ENCODE measurements at regions not wholly inside any gene's neighbourhood (a gene's known extent, or its start where the extent isn't known, plus 50 kb on each side); places are given as distances from the start of the nearest gene placed in this dataset.
A peak's percentile ranks its signal among the peaks of the same experiment; 100 is the strongest.

DNA sequence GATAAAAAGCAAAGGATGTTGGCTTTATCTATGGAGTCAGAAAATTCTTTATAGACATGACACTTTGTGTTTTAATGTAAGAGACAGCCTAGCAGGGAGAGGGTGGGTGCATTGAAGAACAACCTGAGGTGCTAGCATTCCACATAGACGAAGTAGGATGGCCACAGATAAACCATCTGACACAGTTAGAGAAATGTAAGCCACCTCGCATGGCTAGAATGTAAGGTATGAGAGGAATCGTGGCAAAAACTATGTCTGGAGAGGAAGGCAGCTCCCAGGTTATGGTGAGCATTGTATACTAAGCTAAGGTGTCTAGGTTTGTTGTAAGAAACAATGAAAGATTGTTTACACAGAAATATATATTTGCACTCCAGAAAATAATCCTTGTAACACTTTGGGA lies 194.0 kb upstream of the SLITRK3 start:
- H3K4me1 ChIP-seq (ENCODE audit: control insufficient read depth, insufficient read depth, low read length) = no peaks in the 10 kb centered on the region
- no peak overlapping the region for H3K9ac ChIP-seq (ENCODE audit: low read length)
- H3K36me3 ChIP-seq (ENCODE audit: control insufficient read depth, insufficient read depth, low read length, severe bottlenecking) = no peaks in the 10 kb centered on the region
- no peak overlapping the region for H3K4me3 ChIP-seq (ENCODE audit: low read length)
- no peaks in the 10 kb centered on the region for H3K27me3 ChIP-seq (replicated peaks; ENCODE audit: control insufficient read depth, insufficient read depth, low read length)
- DNase-seq (ENCODE audit: low read depth) = no peak
- H3K9me3 ChIP-seq (ENCODE audit: control insufficient read depth, low read length) = peaks cover 8% of the 10 kb centered on the region

DNA sequence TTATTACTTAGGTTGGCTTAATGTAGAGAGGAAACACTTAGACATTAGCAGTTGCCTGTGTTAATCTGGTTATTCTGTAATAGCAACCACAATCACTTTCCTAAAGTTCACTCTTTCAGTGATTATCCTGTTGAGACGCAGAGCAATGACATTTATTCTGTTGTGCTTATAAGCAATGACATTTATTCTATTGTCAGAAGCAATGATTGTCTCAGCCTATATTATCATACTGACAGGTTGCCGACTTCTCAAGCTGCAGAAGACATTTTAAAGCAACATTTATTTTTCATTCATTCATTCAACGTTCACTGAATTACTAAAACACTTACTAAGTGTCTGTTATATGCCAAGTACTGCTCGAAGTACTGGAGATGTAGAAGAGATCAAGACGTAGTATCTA lies 193.5 kb upstream of the SLITRK3 start:
- Histone ChIP-seq H3K9ac (ENCODE audit: low read length) (no peak overlapping the region), H3K4me1 (ENCODE audit: control insufficient read depth, insufficient read depth, low read length) (no peaks in the 10 kb centered on the region), H3K4me3 (ENCODE audit: low read length) (no peak overlapping the region), H3K9me3 (ENCODE audit: control insufficient read depth, low read length) (peaks cover 8% of the 10 kb centered on the region), H3K36me3 (ENCODE audit: control insufficient read depth, insufficient read depth, low read length, severe bottlenecking) (no peaks in the 10 kb centered on the region), H3K27me3 (replicated peaks; ENCODE audit: control insufficient read depth, insufficient read depth, low read length) (no peaks in the 10 kb centered on the region)
- DNase-seq (ENCODE audit: low read depth) = no peak

DNA sequence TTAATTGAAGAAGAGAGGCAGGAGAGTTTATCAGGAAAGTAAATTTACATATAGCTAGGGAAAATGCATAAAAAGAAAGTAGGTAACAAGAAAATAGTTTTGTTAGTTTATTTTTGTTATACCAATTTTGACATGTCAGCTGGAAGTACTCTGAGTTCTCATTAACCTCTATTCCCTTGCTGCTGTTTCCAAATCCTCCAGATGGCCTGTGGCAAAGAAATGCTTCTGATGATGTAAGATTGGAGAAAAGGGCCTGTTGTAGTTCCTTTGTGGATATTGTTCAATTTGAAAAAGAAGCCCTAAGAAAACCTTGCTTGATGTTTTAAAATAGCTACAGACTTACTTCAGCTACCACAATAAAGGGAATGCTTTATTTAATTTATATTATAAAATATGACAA lies 192.9 kb upstream of the SLITRK3 start:
- Histone ChIP-seq H3K36me3 (ENCODE audit: control insufficient read depth, insufficient read depth, low read length, severe bottlenecking) (no peaks in the 10 kb centered on the region), H3K27me3 (replicated peaks; ENCODE audit: control insufficient read depth, insufficient read depth, low read length) (no peaks in the 10 kb centered on the region), H3K4me1 (ENCODE audit: control insufficient read depth, insufficient read depth, low read length) (no peaks in the 10 kb centered on the region), H3K9ac (ENCODE audit: low read length) (peak overlapping the region; percentile 22), H3K9me3 (ENCODE audit: control insufficient read depth, low read length) (peaks cover 8% of the 10 kb centered on the region), H3K4me3 (ENCODE audit: low read length) (no peak overlapping the region)
- DNase-seq (ENCODE audit: low read depth) = no peak

DNA sequence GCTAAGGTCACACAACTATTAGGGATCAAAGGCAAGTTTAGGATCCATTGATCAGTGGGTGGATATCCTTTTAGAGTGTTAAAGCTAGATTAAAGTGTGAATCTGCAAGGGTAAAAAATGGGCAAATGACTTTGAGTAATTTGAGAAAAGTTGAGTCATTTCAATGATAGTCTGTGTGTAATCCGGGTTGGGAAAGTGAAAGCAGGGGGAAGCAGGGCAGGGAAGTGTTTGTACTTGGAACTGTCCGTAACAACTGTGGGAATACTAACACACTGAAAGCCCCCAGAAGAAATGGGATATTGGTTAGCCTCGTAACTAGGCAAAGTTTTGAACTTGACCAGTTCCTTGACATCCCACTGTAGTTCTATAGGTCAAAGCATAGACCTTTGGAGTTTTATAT lies 187.2 kb upstream of the SLITRK3 start:
- H3K36me3 ChIP-seq (ENCODE audit: control insufficient read depth, insufficient read depth, low read length, severe bottlenecking) = no peaks in the 10 kb centered on the region
- peaks cover 5% of the 10 kb centered on the region for H3K9me3 ChIP-seq (ENCODE audit: control insufficient read depth, low read length)
- H3K4me3 ChIP-seq (ENCODE audit: low read length) = no peak overlapping the region
- no peaks in the 10 kb centered on the region for H3K4me1 ChIP-seq (ENCODE audit: control insufficient read depth, insufficient read depth, low read length)
- no peak for DNase-seq (ENCODE audit: low read depth)
- H3K9ac ChIP-seq (ENCODE audit: low read length) = no peak overlapping the region
- no peaks in the 10 kb centered on the region for H3K27me3 ChIP-seq (replicated peaks; ENCODE audit: control insufficient read depth, insufficient read depth, low read length)

DNA sequence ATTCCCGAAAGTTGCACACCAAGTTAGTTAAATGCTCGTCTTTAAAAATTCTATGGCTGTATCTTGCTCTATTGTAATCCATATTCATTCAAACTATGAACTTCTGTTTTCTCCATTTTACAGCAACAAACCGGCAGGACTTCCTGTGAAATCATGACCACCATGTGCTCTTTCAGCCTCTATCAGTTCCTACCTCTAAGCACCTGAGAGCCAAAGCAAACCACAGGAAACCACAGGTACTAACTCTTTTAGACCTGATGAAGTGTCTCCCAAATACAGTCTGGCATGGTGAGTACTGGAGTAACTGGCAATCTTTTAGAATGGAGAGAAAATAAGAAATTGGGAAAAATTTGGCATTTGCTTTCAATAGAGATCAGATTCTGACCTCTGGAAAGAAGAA lies 186.5 kb upstream of the SLITRK3 start:
- no peak for DNase-seq (ENCODE audit: low read depth)
- H3K9me3 ChIP-seq (ENCODE audit: control insufficient read depth, low read length) = no peaks in the 10 kb centered on the region
- no peak overlapping the region for H3K4me3 ChIP-seq (ENCODE audit: low read length)
- H3K4me1 ChIP-seq (ENCODE audit: control insufficient read depth, insufficient read depth, low read length) = no peaks in the 10 kb centered on the region
- H3K27me3 ChIP-seq (replicated peaks; ENCODE audit: control insufficient read depth, insufficient read depth, low read length) = no peaks in the 10 kb centered on the region
- H3K9ac ChIP-seq (ENCODE audit: low read length) = no peak overlapping the region
- H3K36me3 ChIP-seq (ENCODE audit: control insufficient read depth, insufficient read depth, low read length, severe bottlenecking) = no peaks in the 10 kb centered on the region

DNA sequence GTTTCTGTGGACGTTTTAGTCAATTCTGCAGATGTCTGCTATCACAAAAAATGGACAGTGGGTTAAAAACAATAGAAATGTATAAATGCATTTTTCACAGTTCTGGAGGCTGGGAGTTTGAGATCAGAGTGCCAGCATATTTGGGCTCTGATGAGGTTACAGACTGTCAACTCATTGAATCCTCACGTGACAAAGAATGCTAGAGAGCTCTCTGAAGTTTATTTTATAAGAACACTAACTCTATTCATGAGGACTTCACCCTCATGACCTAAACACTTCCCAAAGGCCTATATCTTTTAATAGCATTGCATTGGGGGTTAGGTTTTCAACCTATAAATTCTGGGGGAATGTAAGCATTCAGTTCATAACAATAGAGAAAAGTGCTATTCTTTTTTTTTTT lies 182.6 kb upstream of the SLITRK3 start:
- no peaks in the 10 kb centered on the region for H3K36me3 ChIP-seq (ENCODE audit: control insufficient read depth, insufficient read depth, low read length, severe bottlenecking)
- no peak for DNase-seq (ENCODE audit: low read depth)
- no peaks in the 10 kb centered on the region for H3K4me1 ChIP-seq (ENCODE audit: control insufficient read depth, insufficient read depth, low read length)
- no peak overlapping the region for H3K4me3 ChIP-seq (ENCODE audit: low read length)
- H3K27me3 ChIP-seq (replicated peaks; ENCODE audit: control insufficient read depth, insufficient read depth, low read length) = no peaks in the 10 kb centered on the region
- no peak overlapping the region for H3K9ac ChIP-seq (ENCODE audit: low read length)
- H3K9me3 ChIP-seq (ENCODE audit: control insufficient read depth, low read length) = no peaks in the 10 kb centered on the region

DNA sequence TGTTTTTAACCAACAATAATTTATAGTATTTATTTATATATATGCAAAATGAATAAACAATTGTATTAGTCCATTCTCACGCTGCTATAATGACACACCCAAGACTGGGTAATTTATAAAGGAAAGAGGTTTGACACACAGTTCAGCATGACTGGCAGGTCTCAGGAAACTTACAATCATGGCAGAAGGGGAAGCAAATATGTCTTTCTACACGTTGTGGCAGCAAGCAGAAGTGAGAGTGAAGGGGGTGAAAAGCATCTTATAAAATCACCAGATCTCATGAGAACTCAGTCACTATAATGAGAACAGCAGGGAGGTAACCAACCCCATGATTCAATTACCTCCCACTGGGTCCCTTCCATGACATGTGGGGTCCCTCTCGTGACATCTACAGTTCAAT lies 162.8 kb upstream of the SLITRK3 start:
- Histone ChIP-seq H3K27me3 (replicated peaks; ENCODE audit: control insufficient read depth, insufficient read depth, low read length) (no peaks in the 10 kb centered on the region), H3K4me1 (ENCODE audit: control insufficient read depth, insufficient read depth, low read length) (no peaks in the 10 kb centered on the region), H3K9me3 (ENCODE audit: control insufficient read depth, low read length) (no peaks in the 10 kb centered on the region), H3K36me3 (ENCODE audit: control insufficient read depth, insufficient read depth, low read length, severe bottlenecking) (no peaks in the 10 kb centered on the region), H3K4me3 (ENCODE audit: low read length) (no peak overlapping the region), H3K9ac (ENCODE audit: low read length) (no peak overlapping the region)
- DNase-seq (ENCODE audit: low read depth) = no peak

DNA sequence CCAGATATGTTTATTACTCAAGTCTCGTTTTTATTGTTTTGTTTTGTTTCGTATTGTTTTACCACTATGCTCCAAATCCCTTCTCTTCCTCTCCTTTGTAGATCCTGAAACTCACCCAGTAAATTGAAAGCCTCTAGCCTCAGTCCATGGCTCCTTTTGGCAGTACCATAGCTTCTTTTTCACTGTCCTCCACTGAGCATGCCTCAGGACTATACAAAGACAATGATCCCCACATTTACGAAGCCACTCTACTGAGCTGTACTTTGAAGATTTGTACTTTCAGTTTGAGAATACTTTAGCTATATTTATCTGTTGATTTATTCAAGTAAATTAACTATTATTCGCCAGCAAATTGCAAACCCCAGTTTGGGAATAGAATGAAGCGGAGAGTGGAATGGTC lies 159.1 kb upstream of the SLITRK3 start:
- H3K9ac ChIP-seq (ENCODE audit: low read length) = no peak overlapping the region
- no peaks in the 10 kb centered on the region for H3K27me3 ChIP-seq (replicated peaks; ENCODE audit: control insufficient read depth, insufficient read depth, low read length)
- no peaks in the 10 kb centered on the region for H3K4me1 ChIP-seq (ENCODE audit: control insufficient read depth, insufficient read depth, low read length)
- H3K36me3 ChIP-seq (ENCODE audit: control insufficient read depth, insufficient read depth, low read length, severe bottlenecking) = no peaks in the 10 kb centered on the region
- no peaks in the 10 kb centered on the region for H3K9me3 ChIP-seq (ENCODE audit: control insufficient read depth, low read length)
- no peak overlapping the region for H3K4me3 ChIP-seq (ENCODE audit: low read length)
- DNase-seq (ENCODE audit: low read depth) = no peak

DNA sequence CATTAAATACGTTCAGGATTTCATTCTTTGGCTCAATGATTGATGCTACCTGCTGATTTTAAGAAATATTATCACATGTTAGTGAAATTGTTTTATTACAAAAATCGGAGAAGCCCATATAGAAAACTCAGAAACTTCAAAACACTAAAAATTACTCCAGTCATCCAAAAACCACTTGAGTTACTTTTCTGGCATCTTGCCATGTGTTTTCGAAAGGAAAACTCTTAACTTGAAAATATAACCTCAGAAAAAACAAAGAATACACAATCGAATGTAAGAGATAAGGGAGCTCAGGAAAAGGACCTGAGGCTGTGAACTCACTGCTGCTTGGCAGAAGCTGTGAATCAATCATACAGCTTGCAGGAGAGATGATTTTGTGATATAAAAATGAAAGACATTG lies 151.3 kb upstream of the SLITRK3 start:
- peak; percentile 1 for DNase-seq (ENCODE audit: low read depth)
- no peaks in the 10 kb centered on the region for H3K36me3 ChIP-seq (ENCODE audit: control insufficient read depth, insufficient read depth, low read length, severe bottlenecking)
- no peaks in the 10 kb centered on the region for H3K4me1 ChIP-seq (ENCODE audit: control insufficient read depth, insufficient read depth, low read length)
- H3K27me3 ChIP-seq (replicated peaks; ENCODE audit: control insufficient read depth, insufficient read depth, low read length) = no peaks in the 10 kb centered on the region
- H3K4me3 ChIP-seq (ENCODE audit: low read length) = no peak overlapping the region
- no peaks in the 10 kb centered on the region for H3K9me3 ChIP-seq (ENCODE audit: control insufficient read depth, low read length)
- H3K9ac ChIP-seq (ENCODE audit: low read length) = no peak overlapping the region

DNA sequence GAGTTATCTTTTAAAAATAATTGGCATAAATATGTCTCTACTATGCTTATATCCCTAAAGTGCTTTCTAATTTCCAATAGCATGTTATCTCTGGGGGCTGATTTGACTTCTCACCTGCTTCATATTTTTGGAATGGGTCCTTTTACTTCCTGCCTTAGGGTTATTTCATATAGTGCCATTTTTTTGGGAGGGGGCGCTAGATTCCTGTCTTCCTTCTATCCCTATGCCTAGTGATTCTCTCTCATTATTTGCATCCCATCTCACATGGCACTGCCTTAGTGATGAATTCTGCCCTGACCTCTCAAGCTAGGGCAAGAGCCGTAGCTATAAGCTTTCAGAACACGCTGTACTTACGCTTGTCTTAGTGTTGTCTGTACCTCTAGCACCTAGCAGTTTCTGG lies 150.3 kb upstream of the SLITRK3 start:
- Histone ChIP-seq H3K27me3 (replicated peaks; ENCODE audit: control insufficient read depth, insufficient read depth, low read length) (no peaks in the 10 kb centered on the region), H3K4me3 (ENCODE audit: low read length) (no peak overlapping the region), H3K9ac (ENCODE audit: low read length) (no peak overlapping the region), H3K36me3 (ENCODE audit: control insufficient read depth, insufficient read depth, low read length, severe bottlenecking) (no peaks in the 10 kb centered on the region), H3K9me3 (ENCODE audit: control insufficient read depth, low read length) (no peaks in the 10 kb centered on the region), H3K4me1 (ENCODE audit: control insufficient read depth, insufficient read depth, low read length) (no peaks in the 10 kb centered on the region)
- DNase-seq (ENCODE audit: low read depth) = no peak

DNA sequence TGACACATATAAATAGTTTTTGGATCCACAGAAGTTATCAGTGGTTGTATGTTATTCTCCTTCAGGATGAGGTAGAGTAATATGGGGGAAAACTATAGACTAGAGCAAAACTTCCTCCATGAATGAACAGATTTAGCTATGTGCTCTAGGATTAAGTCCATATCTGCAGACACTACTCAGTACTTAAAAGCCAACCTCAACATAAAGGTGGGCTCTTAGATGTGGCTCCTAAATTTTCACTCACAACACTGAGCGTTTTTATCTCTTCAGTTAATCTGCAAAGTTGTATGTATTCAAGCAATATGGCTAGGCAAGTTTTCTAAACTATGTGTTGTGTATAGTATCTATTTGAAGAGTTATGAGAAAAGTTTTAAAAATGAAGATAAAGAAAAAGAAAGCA lies 147.0 kb upstream of the SLITRK3 start:
- Histone ChIP-seq H3K4me1 (ENCODE audit: control insufficient read depth, insufficient read depth, low read length) (no peaks in the 10 kb centered on the region), H3K36me3 (ENCODE audit: control insufficient read depth, insufficient read depth, low read length, severe bottlenecking) (no peaks in the 10 kb centered on the region), H3K27me3 (replicated peaks; ENCODE audit: control insufficient read depth, insufficient read depth, low read length) (no peaks in the 10 kb centered on the region), H3K9ac (ENCODE audit: low read length) (no peak overlapping the region), H3K9me3 (ENCODE audit: control insufficient read depth, low read length) (no peaks in the 10 kb centered on the region), H3K4me3 (ENCODE audit: low read length) (no peak overlapping the region)
- no peak for DNase-seq (ENCODE audit: low read depth)

DNA sequence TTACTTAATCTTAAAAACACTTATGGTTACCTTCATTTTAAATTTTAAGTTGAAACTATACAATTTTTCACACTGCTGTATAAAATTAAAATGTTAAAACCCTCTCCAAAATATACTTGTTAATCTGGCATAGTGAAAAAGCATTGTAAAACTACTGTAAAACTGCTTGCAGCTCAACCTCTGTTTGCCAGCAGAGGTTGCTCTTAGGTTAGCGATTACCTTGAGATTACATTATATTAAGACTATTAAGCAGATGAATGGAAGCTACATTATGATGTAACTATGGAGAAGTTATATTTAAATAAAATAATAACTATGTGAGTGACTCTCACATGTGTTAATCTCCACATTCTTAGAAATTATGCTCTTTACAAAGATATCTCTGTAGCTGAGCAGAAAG lies 143.6 kb upstream of the SLITRK3 start:
- Histone ChIP-seq H3K4me1 (ENCODE audit: control insufficient read depth, insufficient read depth, low read length) (no peaks in the 10 kb centered on the region), H3K36me3 (ENCODE audit: control insufficient read depth, insufficient read depth, low read length, severe bottlenecking) (no peaks in the 10 kb centered on the region), H3K27me3 (replicated peaks; ENCODE audit: control insufficient read depth, insufficient read depth, low read length) (no peaks in the 10 kb centered on the region), H3K4me3 (ENCODE audit: low read length) (no peak overlapping the region), H3K9me3 (ENCODE audit: control insufficient read depth, low read length) (no peaks in the 10 kb centered on the region), H3K9ac (ENCODE audit: low read length) (no peak overlapping the region)
- no peak for DNase-seq (ENCODE audit: low read depth)
